Endodermal cell (in vitro differentiated cells): ENCODE measurements at regions not wholly inside any gene's neighbourhood (a gene's known extent, or its start where the extent isn't known, plus 50 kb on each side); places are given as distances from the start of the nearest gene placed in this dataset.

Experiments used
- DNase-seq: peaks from one replicate; pipeline ENCODE4 v3.0.0-alpha.2; 2017
- H3K27ac ChIP-seq: 2 replicates; pipeline ENCODE4 v1.5.1; 2013; ENCODE audit warnings: mild to moderate bottlenecking, low read depth, low read length, moderate library complexity
- H3K27me3 ChIP-seq: 2 replicates; pipeline ENCODE4 v1.6.1; 2013; ENCODE audit warnings: mild to moderate bottlenecking, low read length, moderate library complexity; ENCODE audit not compliant: insufficient read depth, control insufficient read depth, poor library complexity, severe bottlenecking
- H3K36me3 ChIP-seq: 2 replicates; pipeline ENCODE4 v1.7.0; 2013; ENCODE audit warnings: mild to moderate bottlenecking, low read length, moderate library complexity; ENCODE audit not compliant: control insufficient read depth, insufficient read depth
- H3K4me1 ChIP-seq: one replicate; pipeline ENCODE4 v1.7.0; 2013; ENCODE audit warnings: low read length; ENCODE audit not compliant: control insufficient read depth, insufficient read depth
- H3K4me3 ChIP-seq: 2 replicates; pipeline ENCODE4 v1.5.1; 2013; ENCODE audit warnings: mild to moderate bottlenecking, low read length, moderate library complexity
- H3K9ac ChIP-seq: 2 replicates; pipeline ENCODE4 v1.6.1; 2013; ENCODE audit warnings: mild to moderate bottlenecking, low read length, moderate library complexity; ENCODE audit not compliant: poor library complexity, severe bottlenecking; ENCODE audit errors: extremely low read depth
- H3K9me3 ChIP-seq: 2 replicates; pipeline ENCODE4 v1.6.1; 2013; ENCODE audit warnings: mild to moderate bottlenecking, low read length, moderate library complexity; ENCODE audit not compliant: control insufficient read depth
- H3K27ac Mint-ChIP-seq: 2 replicates; pipeline ENCODE4 v1.8.0; 2020; ENCODE audit warnings: mixed read lengths
- H3K27me3 Mint-ChIP-seq: 2 replicates; pipeline ENCODE4 v1.8.0; 2021; ENCODE audit warnings: mild to moderate bottlenecking, mixed read lengths; ENCODE audit not compliant: insufficient read depth
- H3K36me3 Mint-ChIP-seq: 2 replicates; pipeline ENCODE4 v1.8.0; 2020; ENCODE audit warnings: low read depth, mixed read lengths
- H3K4me1 Mint-ChIP-seq: 2 replicates; pipeline ENCODE4 v1.8.0; 2020; ENCODE audit warnings: mixed read lengths
- H3K4me3 Mint-ChIP-seq: 2 replicates; pipeline ENCODE4 v1.8.0; 2020; ENCODE audit warnings: mild to moderate bottlenecking, moderate library complexity, mixed read lengths
- H3K9me3 Mint-ChIP-seq: 2 replicates; pipeline ENCODE4 v1.8.0; 2020; ENCODE audit warnings: mild to moderate bottlenecking, mixed read lengths
- WGBS, 2 experiments: methylation state at CpG; one replicate each; pipeline versions ENCODE4 v1.1.5 to v1.1.7; 2013; ENCODE audit warnings: missing lambda C conversion rate in 2 of 2, mixed read lengths in 1 of 2; ENCODE audit not compliant: insufficient coverage in 1 of 2, insufficient read length in 1 of 2; 5-methylcytosine and 5-hydroxymethylcytosine counted together
- TF ChIP-seq, protein P1 (sequence below): fragments of 200-600 bp; sonication (generic); conservative IDR thresholded peaks from 2 replicates; pipeline ENCODE4 v1.5.0; 2021; ENCODE audit warnings: antibody characterized with exemption, mild to moderate bottlenecking

- no peak for DNase-seq
- no peaks in the 10 kb centered on the region for H3K36me3 ChIP-seq
- no peak overlapping the region for H3K9ac ChIP-seq
- no peaks in the 10 kb centered on the region for H3K9me3 ChIP-seq
- TF ChIP-seq, protein P1, sequence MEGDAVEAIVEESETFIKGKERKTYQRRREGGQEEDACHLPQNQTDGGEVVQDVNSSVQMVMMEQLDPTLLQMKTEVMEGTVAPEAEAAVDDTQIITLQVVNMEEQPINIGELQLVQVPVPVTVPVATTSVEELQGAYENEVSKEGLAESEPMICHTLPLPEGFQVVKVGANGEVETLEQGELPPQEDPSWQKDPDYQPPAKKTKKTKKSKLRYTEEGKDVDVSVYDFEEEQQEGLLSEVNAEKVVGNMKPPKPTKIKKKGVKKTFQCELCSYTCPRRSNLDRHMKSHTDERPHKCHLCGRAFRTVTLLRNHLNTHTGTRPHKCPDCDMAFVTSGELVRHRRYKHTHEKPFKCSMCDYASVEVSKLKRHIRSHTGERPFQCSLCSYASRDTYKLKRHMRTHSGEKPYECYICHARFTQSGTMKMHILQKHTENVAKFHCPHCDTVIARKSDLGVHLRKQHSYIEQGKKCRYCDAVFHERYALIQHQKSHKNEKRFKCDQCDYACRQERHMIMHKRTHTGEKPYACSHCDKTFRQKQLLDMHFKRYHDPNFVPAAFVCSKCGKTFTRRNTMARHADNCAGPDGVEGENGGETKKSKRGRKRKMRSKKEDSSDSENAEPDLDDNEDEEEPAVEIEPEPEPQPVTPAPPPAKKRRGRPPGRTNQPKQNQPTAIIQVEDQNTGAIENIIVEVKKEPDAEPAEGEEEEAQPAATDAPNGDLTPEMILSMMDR, result no peak
- no peaks in the 10 kb centered on the region for H3K27me3 ChIP-seq
- H3K27me3 Mint-ChIP-seq, result no peaks in the 10 kb centered on the region
- H3K4me3 ChIP-seq, result no peak overlapping the region
- H3K4me1 Mint-ChIP-seq, result no peaks in the 10 kb centered on the region
- no peaks in the 10 kb centered on the region for H3K4me1 ChIP-seq
- no peak overlapping the region for H3K27ac ChIP-seq
- no peak overlapping the region for H3K4me3 Mint-ChIP-seq
- H3K36me3 Mint-ChIP-seq, result peaks cover 4% of the 10 kb centered on the region
- H3K9me3 Mint-ChIP-seq, result no peaks in the 10 kb centered on the region
- WGBS, 2 experiments, result 94 to 95% methylated on average over 26 to 40 of the region's 40 CpGs
- no peak overlapping the region for H3K27ac Mint-ChIP-seq
Observed at GRCh38 chr17:68135141-68135887, 99.8 kb downstream of the KPNA2 start.

- Mint-ChIP-seq H3K27me3 (peaks cover 1% of the 10 kb centered on the region), H3K9me3 (no peaks in the 10 kb centered on the region), H3K27ac (no peak overlapping the region), H3K4me1 (no peaks in the 10 kb centered on the region), H3K4me3 (no peak overlapping the region), H3K36me3 (no peaks in the 10 kb centered on the region)
- no peak overlapping the region for H3K9ac ChIP-seq
- H3K4me3 ChIP-seq, result no peak overlapping the region
- no peak overlapping the region for H3K27ac ChIP-seq
- no peaks in the 10 kb centered on the region for H3K9me3 ChIP-seq
- no peak for DNase-seq
- 80 to 90% methylated on average over 1 to 2 of the region's 3 CpGs for WGBS, 2 experiments
- TF ChIP-seq, protein P1, result no peak
- no peaks in the 10 kb centered on the region for H3K27me3 ChIP-seq
- no peaks in the 10 kb centered on the region for H3K4me1 ChIP-seq
- no peaks in the 10 kb centered on the region for H3K36me3 ChIP-seq
Observed at GRCh38 chr17:68141050-68141449, 105.5 kb downstream of the KPNA2 start.

GRCh38 chr17:68142595-68142994, 105.2 kb upstream of the AMZ2 start:
- Mint-ChIP-seq H3K27ac (no peak overlapping the region), H3K27me3 (peaks cover 1% of the 10 kb centered on the region), H3K4me3 (no peak overlapping the region), H3K9me3 (no peaks in the 10 kb centered on the region), H3K36me3 (no peaks in the 10 kb centered on the region), H3K4me1 (no peaks in the 10 kb centered on the region)
- no peak for DNase-seq
- TF ChIP-seq, protein P1, result no peak
- Histone ChIP-seq H3K36me3 (no peaks in the 10 kb centered on the region), H3K9ac (no peak overlapping the region), H3K9me3 (no peaks in the 10 kb centered on the region), H3K4me1 (no peaks in the 10 kb centered on the region), H3K4me3 (no peak overlapping the region), H3K27me3 (no peaks in the 10 kb centered on the region), H3K27ac (no peak overlapping the region)
- 85% methylated on average over 1 of the region's 1 CpG; no CpG with 5 or more reads in 1 of the 2 experiments for WGBS, 2 experiments
